UCSD-AML1 (cell line): ENCODE measurements at regions not wholly inside any gene's neighbourhood (a gene's known extent, or its start where the extent isn't known, plus 50 kb on each side); places are given as distances from the start of the nearest gene placed in this dataset.

ENCODE experiments used
- DNase-seq: peaks from one replicate; lab custom pipeline; 2025; ENCODE audit not compliant: unreplicated experiment; lab: John Stamatoyannopoulos, UW

- DNase-seq, result no peak
Measured at GRCh38 chr3:104582092-104582491, 784.6 kb upstream of the ALCAM start.

- no peak for DNase-seq
Measured at GRCh38 chr3:104584682-104585081, 782.0 kb upstream of the ALCAM start.

- DNase-seq, result no peak
Measured at GRCh38 chr3:104586344-104586743, 780.4 kb upstream of the ALCAM start.

GRCh38 chr3:104588442-104588841 lies 778.3 kb upstream of the ALCAM start:
- no peak for DNase-seq

GRCh38 chr3:104591776-104592175 lies 774.9 kb upstream of the ALCAM start:
- DNase-seq, result no peak

- no peak for DNase-seq
Measured at GRCh38 chr3:104594491-104594890, 772.2 kb upstream of the ALCAM start.

GRCh38 chr3:104596054-104596453 lies 770.7 kb upstream of the ALCAM start:
- DNase-seq, result no peak

GRCh38 chr3:104596551-104596950 lies 770.2 kb upstream of the ALCAM start:
- DNase-seq, result no peak

GRCh38 chr3:104598848-104599511 lies 767.7 kb upstream of the ALCAM start:
- DNase-seq, result no peak

- DNase-seq, result no peak
Measured at GRCh38 chr3:104604326-104605010, 762.2 kb upstream of the ALCAM start.

GRCh38 chr3:104606812-104607211 lies 759.9 kb upstream of the ALCAM start:
- no peak for DNase-seq

- no peak for DNase-seq
Measured at GRCh38 chr3:104610730-104611652, 755.7 kb upstream of the ALCAM start.

GRCh38 chr3:104612218-104612617 lies 754.5 kb upstream of the ALCAM start:
- DNase-seq, result no peak

GRCh38 chr3:104614564-104614963 lies 752.1 kb upstream of the ALCAM start:
- no peak for DNase-seq

- no peak for DNase-seq
Measured at GRCh38 chr3:104628185-104628789, 738.4 kb upstream of the ALCAM start.

GRCh38 chr3:104629038-104629437 lies 737.7 kb upstream of the ALCAM start:
- DNase-seq, result no peak

- no peak for DNase-seq
Measured at GRCh38 chr3:104631254-104631653, 735.5 kb upstream of the ALCAM start.

- DNase-seq, result no peak
Measured at GRCh38 chr3:104632521-104632920, 734.2 kb upstream of the ALCAM start.

GRCh38 chr3:104632947-104633346 lies 733.8 kb upstream of the ALCAM start:
- no peak for DNase-seq

- DNase-seq, result no peak
Measured at GRCh38 chr3:104635872-104636580, 730.7 kb upstream of the ALCAM start.

- DNase-seq, result no peak
Measured at GRCh38 chr3:104642827-104643226, 723.9 kb upstream of the ALCAM start.
